ENCODE measurements at regions not wholly inside any gene's neighbourhood (a gene's known extent, or its start where the extent isn't known, plus 50 kb on each side); places are given as distances from the start of the nearest gene placed in this dataset.

GRCh38 chr19:28670836-28671235 lies 542.1 kb downstream of the UQCRFS1 start:
- DNase-seq (ENCODE audit: low spot score), result no peak

- DNase-seq (ENCODE audit: low spot score), result no peak
Measured at GRCh38 chr19:28669804-28670203, 543.1 kb downstream of the UQCRFS1 start.

GRCh38 chr19:28667348-28667977 lies 545.5 kb downstream of the UQCRFS1 start:
- DNase-seq (ENCODE audit: low spot score), result no peak

- no peak for DNase-seq (ENCODE audit: low spot score)
Measured at GRCh38 chr19:28665748-28666147, 547.2 kb downstream of the UQCRFS1 start.

- DNase-seq (ENCODE audit: low spot score), result no peak
Measured at GRCh38 chr19:28656644-28657043, 556.3 kb downstream of the UQCRFS1 start.

- DNase-seq (ENCODE audit: low spot score), result no peak
Measured at GRCh38 chr19:28655054-28655453, 557.9 kb downstream of the UQCRFS1 start.

GRCh38 chr19:28652765-28653164 lies 560.2 kb downstream of the UQCRFS1 start:
- no peak for DNase-seq (ENCODE audit: low spot score)

- no peak for DNase-seq (ENCODE audit: low spot score)
Measured at GRCh38 chr19:28646629-28647028, 566.3 kb downstream of the UQCRFS1 start.

GRCh38 chr19:28644169-28644775 lies 568.7 kb downstream of the UQCRFS1 start:
- no peak for DNase-seq (ENCODE audit: low spot score)

- no peak for DNase-seq (ENCODE audit: low spot score)
Measured at GRCh38 chr19:28642787-28643683, 569.9 kb downstream of the UQCRFS1 start.

- no peak for DNase-seq (ENCODE audit: low spot score)
Measured at GRCh38 chr19:28641395-28641794, 571.6 kb downstream of the UQCRFS1 start.

- no peak for DNase-seq (ENCODE audit: low spot score)
Measured at GRCh38 chr19:28640506-28640905, 572.4 kb downstream of the UQCRFS1 start.

- no peak for DNase-seq (ENCODE audit: low spot score)
Measured at GRCh38 chr19:28638445-28638844, 574.5 kb downstream of the UQCRFS1 start.

- no peak for DNase-seq (ENCODE audit: low spot score)
Measured at GRCh38 chr19:28636706-28637105, 576.2 kb downstream of the UQCRFS1 start.

- no peak for DNase-seq (ENCODE audit: low spot score)
Measured at GRCh38 chr19:28636016-28636629, 576.8 kb downstream of the UQCRFS1 start.

GRCh38 chr19:28634837-28635236 lies 578.1 kb downstream of the UQCRFS1 start:
- DNase-seq (ENCODE audit: low spot score), result no peak

GRCh38 chr19:28634019-28634328 lies 579.0 kb downstream of the UQCRFS1 start:
- no peak for DNase-seq (ENCODE audit: low spot score)

GRCh38 chr19:28633319-28634018 lies 579.5 kb downstream of the UQCRFS1 start:
- DNase-seq (ENCODE audit: low spot score), result no peak

GRCh38 chr19:28632371-28633080 lies 580.4 kb downstream of the UQCRFS1 start:
- DNase-seq (ENCODE audit: low spot score), result no peak

- no peak for DNase-seq (ENCODE audit: low spot score)
Measured at GRCh38 chr19:28631961-28632360, 581.0 kb downstream of the UQCRFS1 start.

- DNase-seq (ENCODE audit: low spot score), result no peak
Measured at GRCh38 chr19:28627669-28628068, 585.3 kb downstream of the UQCRFS1 start.
